Left kidney (tissue), 1 donor: ENCODE measurements at regions not wholly inside any gene's neighbourhood (a gene's known extent, or its start where the extent isn't known, plus 50 kb on each side); places are given as distances from the start of the nearest gene placed in this dataset.

Experiments used
- DNase-seq: peaks from one replicate; pipeline ENCODE4 v3.0.0-alpha.2; 2013

- DNase-seq, result no peak
Observed at GRCh38 chr13:53507741-53508140, 479.1 kb downstream of the OLFM4 start.

GRCh38 chr13:53512635-53513034, 484.0 kb downstream of the OLFM4 start:
- no peak for DNase-seq

GRCh38 chr13:53513226-53513625, 484.6 kb downstream of the OLFM4 start:
- no peak for DNase-seq

- DNase-seq, result no peak
Observed at GRCh38 chr13:53520132-53520531, 491.5 kb downstream of the OLFM4 start.

GRCh38 chr13:53522034-53522433, 493.4 kb downstream of the OLFM4 start:
- DNase-seq, result no peak

GRCh38 chr13:53537586-53537985, 509.0 kb downstream of the OLFM4 start:
- DNase-seq, result no peak

- DNase-seq, result no peak
Observed at GRCh38 chr13:53545340-53545941, 516.8 kb downstream of the OLFM4 start.

- DNase-seq, result no peak
Observed at GRCh38 chr13:53560556-53560955, 531.9 kb downstream of the OLFM4 start.

- no peak for DNase-seq
Observed at GRCh38 chr13:53562419-53562818, 533.8 kb downstream of the OLFM4 start.

GRCh38 chr13:53568491-53568890, 539.9 kb downstream of the OLFM4 start:
- DNase-seq, result peak; percentile 7

GRCh38 chr13:53569453-53569852, 540.8 kb downstream of the OLFM4 start:
- DNase-seq, result peak; percentile 4

- no peak for DNase-seq
Observed at GRCh38 chr13:53601113-53601512, 572.5 kb downstream of the OLFM4 start.

GRCh38 chr13:53605326-53605725, 576.7 kb downstream of the OLFM4 start:
- DNase-seq, result no peak

- DNase-seq, result no peak
Observed at GRCh38 chr13:53612200-53612599, 583.6 kb downstream of the OLFM4 start.

GRCh38 chr13:53622456-53622855, 593.8 kb downstream of the OLFM4 start:
- DNase-seq, result no peak

GRCh38 chr13:53623146-53623545, 594.5 kb downstream of the OLFM4 start:
- DNase-seq, result no peak

GRCh38 chr13:53631511-53631910, 602.9 kb downstream of the OLFM4 start:
- no peak for DNase-seq

- DNase-seq, result peak; percentile 53
Observed at GRCh38 chr13:53638040-53638439, 609.4 kb downstream of the OLFM4 start.

- DNase-seq, result peak; percentile 25
Observed at GRCh38 chr13:53642306-53642705, 613.7 kb downstream of the OLFM4 start.

- DNase-seq, result no peak
Observed at GRCh38 chr13:53648673-53649072, 620.1 kb downstream of the OLFM4 start.

- DNase-seq, result no peak
Observed at GRCh38 chr13:53672005-53672404, 643.4 kb downstream of the OLFM4 start.

- no peak for DNase-seq
Observed at GRCh38 chr13:53683146-53683545, 654.5 kb downstream of the OLFM4 start.

- DNase-seq, result no peak
Observed at GRCh38 chr13:53683608-53684007, 655.0 kb downstream of the OLFM4 start.

GRCh38 chr13:53691417-53691816, 662.8 kb downstream of the OLFM4 start:
- DNase-seq, result no peak
